ENCODE measurements at regions not wholly inside any gene's neighbourhood (a gene's known extent, or its start where the extent isn't known, plus 50 kb on each side); places are given as distances from the start of the nearest gene placed in this dataset.
"Not testable (repeated sequence)": the region's sequence is repeated elsewhere in the genome, so short reads cannot be mapped to it uniquely, and the experiment has no call there.

DNA sequence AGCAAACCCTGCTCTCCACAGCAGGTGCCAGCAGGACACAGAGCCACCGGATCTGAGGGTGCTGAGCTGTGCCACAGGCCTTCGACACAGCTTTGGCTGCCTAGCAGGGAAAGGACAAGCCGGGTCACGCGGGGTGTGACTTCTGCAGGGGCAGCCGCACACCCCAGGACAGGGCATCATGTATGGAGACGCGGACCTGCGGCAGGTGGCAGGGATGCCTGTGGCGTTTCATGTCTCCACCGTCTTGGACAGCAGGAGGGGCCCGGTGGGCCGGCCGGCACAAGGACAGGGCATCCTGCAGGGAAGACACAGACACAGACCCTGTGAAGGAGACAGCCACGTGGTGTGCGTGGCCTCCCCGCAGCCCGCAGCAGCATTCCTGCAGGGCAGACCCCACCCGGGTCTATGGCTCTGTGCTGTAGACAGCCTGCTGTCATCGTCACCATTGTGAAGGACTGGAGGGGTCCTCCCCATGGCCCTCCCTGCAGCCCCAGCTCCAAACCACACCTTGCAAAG lies 109.2 kb downstream of the PDGFA start:
- no peak for ATAC-seq

GRCh38 chr7:411116-411515 lies 108.5 kb downstream of the PDGFA start:
- not testable (repeated sequence) for ATAC-seq

DNA sequence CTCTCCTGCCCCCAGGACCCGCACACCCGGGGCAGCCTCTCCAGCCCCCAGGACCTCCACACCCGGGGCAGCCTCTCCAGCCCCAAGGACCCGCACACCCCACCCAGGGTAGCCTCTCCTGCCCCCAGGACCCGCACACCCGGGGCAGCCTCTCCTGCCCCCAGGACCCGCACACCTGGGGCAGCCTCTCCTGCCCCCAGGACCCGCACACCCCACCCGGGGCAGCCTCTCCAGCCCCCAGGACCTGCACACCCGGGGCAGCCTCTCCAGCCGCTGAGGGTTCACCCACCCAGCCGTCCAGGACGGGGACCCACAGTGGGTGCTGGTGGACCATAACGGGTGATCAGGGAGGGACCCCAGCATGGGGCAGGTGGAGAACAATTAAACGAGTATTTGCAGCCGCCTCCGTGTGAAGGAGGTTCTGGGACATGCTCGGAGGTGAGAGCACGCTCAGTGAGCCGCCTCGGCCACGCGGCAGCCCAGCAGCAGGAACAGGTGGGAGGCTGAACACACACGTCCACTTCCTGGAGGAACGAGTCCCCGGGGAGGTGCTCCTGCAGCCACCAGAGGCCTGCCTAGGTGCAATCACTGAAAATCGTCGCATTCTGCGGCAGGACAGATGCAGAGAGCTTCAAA lies 107.9 kb downstream of the PDGFA start:
- ATAC-seq: no peak

- ATAC-seq: no peak
These were observed 107.3 kb downstream of the PDGFA start for GRCh38 chr7:412313-412710.

GRCh38 chr7:414681-415560 lies 104.7 kb downstream of the PDGFA start:
- ATAC-seq: no peak

DNA sequence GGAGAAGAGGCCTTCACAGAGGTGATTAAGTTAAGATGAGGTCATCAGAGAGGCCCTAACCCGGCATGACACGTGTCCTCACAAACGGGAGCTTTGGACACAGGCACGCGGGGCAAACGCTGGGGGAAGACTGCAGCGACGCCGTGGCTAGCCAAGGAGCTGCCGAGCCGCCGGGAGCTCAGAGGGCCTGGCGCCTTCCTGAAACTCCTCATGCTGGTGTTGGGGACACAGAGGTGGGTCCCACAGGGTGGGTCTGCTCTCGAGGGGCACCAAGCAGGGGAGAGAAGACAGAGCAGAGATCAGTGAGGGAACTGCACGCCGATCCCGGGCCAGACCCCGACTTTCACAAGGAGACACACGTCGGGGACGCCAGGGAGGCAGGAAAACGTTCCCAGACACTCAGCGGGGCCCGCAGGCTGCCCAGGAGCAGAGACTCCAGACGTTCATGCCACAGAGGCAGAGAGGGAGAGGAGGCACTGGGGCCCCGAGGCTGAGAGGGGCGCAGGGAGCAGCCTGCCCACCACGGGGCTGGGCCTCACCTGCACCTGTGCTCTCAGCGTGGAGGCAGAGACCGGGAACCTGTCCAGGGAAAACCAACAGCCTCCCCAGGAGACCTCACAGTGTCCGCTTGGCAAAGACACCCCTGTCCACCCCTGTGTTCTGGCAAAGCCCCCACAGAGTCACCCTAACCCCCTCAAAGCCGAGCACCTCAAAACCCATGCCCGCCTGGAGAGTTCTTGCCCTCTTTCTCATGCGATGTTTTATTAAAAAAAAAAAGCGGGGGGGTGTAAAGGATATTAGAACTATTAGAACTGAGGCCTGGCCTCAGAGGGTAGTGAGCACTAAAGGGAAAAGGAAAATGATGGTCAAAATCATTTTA lies 103.8 kb downstream of the PDGFA start:
- ATAC-seq: no peak

- no peak for ATAC-seq
These were observed 102.7 kb downstream of the PDGFA start for GRCh38 chr7:416761-417624.

- ATAC-seq: no peak
These were observed 102.1 kb downstream of the PDGFA start for GRCh38 chr7:417625-417889.

- no peak for ATAC-seq
These were observed 101.6 kb downstream of the PDGFA start for GRCh38 chr7:417973-418601.

- ATAC-seq: no peak
These were observed 100.9 kb downstream of the PDGFA start for GRCh38 chr7:418636-419280.

- no peak for ATAC-seq
These were observed 99.2 kb downstream of the PDGFA start for GRCh38 chr7:420142-421093.

GRCh38 chr7:421136-421991 lies 98.3 kb downstream of the PDGFA start:
- no peak for ATAC-seq

DNA sequence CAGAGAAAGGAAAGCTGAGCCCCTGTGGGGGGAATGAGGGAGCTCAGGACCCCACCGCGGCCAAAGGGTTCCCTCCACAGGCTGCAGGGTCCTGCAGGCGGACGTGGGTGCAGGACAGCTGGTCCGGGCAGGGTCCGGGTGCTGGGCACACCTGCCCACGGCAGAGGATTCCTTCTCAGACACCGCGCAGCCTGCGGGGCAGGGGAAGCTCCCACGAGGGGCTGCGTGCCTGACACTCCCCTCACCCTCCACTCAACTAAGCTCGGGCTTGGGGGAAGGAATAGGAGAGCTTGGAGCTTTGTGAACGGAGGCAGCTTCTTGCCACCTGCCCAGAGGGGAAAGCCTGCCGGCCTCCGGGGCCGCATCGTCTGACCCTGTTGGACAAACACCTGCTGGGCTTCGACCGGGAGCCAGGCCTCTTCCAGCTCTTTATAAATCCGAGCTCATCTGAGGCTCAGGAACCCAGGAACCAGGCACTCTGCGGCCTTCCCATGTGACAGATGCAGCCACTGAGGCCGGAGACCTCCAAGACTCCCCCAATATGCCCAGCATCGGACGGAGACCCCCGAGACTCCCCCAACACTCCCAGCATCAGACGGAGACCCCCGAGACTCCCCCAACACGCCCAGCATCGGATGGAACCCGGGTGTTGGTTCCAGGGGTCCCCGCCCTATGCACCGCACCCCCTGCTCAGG lies 97.3 kb downstream of the PDGFA start:
- no peak for ATAC-seq

- ATAC-seq: no peak
These were observed 96.8 kb downstream of the PDGFA start for GRCh38 chr7:422886-423225.

DNA sequence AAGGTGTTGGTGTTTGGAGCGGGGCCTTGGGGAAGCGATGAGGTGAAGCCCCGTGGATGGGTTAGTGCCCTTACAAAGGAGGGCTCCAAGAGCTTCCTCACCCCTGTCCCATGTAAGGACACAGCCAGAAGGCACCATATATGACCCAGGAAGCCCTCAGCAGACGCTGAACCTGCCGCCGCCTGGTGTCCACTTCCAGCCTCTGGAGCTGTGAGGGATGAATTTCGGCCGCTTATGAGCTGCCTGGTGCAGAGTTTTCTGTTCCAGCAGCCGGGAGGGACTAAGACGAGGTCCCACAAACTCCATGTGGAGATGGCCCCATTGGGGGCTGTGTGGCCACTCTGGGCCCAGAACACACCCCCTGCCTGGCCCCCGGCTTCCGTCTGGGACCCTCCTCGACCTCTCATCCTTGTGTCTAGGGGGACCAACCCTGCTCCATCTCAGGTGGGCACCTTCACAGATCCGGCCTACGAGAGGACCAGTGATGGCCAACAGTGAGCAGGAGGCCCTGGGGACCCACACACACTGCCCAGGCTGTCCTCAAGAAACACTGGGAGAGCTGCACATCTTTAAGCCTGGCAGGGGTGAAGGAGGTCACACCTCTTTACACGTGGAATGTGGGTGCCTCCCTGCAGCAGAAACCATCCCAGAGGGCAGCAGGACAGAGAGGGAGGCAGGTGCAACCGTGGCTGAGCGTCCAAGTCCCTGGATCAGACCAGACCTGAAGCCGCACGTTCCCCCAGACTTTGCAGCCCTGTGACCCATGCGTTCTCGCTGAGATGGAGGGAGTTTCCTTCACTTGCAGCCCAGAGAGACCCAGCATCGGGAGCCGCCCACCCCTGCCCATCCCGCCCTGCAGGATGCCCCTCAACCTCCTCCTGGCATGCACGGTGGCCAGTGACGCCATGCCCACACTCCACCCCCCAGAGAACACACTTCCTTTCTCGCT lies 96.1 kb downstream of the PDGFA start:
- no peak for ATAC-seq

GRCh38 chr7:424301-424935 lies 95.2 kb downstream of the PDGFA start:
- ATAC-seq: no peak
